ENCODE measurements at regions not wholly inside any gene's neighbourhood (a gene's known extent, or its start where the extent isn't known, plus 50 kb on each side); places are given as distances from the start of the nearest gene placed in this dataset.
"Not testable (repeated sequence)": the region's sequence is repeated elsewhere in the genome, so short reads cannot be mapped to it uniquely, and the experiment has no call there.

DNA sequence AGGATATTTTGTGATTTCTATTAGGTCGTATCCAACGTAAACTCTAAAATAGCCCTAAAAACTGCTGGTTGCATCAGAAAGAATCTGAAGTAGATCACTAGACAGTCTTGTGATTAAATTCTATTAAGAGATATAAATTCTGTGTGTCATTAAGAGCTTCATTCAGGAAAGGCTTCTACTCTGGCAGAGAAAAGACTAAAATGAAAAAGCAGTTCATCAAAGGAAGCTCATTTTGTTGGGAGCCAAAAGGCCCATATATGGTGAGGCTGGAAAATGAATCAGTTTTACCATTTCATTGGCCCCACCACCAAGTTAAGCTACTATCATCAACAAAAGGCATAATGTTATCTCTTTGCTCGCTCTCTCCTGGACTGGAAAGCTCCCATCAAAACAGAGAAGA, 261.1 kb downstream of the SATB2 start:
- TF ChIP-seq, protein P1, sequence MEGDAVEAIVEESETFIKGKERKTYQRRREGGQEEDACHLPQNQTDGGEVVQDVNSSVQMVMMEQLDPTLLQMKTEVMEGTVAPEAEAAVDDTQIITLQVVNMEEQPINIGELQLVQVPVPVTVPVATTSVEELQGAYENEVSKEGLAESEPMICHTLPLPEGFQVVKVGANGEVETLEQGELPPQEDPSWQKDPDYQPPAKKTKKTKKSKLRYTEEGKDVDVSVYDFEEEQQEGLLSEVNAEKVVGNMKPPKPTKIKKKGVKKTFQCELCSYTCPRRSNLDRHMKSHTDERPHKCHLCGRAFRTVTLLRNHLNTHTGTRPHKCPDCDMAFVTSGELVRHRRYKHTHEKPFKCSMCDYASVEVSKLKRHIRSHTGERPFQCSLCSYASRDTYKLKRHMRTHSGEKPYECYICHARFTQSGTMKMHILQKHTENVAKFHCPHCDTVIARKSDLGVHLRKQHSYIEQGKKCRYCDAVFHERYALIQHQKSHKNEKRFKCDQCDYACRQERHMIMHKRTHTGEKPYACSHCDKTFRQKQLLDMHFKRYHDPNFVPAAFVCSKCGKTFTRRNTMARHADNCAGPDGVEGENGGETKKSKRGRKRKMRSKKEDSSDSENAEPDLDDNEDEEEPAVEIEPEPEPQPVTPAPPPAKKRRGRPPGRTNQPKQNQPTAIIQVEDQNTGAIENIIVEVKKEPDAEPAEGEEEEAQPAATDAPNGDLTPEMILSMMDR (conservative IDR thresholded peaks at IDR 0.05; ENCODE audit: low read depth, low read length) = no peak
- H3K4me3 ChIP-seq (ENCODE audit: low read length) = no peak overlapping the region
- DNase-seq (ENCODE audit: low read depth) = no peak

DNA sequence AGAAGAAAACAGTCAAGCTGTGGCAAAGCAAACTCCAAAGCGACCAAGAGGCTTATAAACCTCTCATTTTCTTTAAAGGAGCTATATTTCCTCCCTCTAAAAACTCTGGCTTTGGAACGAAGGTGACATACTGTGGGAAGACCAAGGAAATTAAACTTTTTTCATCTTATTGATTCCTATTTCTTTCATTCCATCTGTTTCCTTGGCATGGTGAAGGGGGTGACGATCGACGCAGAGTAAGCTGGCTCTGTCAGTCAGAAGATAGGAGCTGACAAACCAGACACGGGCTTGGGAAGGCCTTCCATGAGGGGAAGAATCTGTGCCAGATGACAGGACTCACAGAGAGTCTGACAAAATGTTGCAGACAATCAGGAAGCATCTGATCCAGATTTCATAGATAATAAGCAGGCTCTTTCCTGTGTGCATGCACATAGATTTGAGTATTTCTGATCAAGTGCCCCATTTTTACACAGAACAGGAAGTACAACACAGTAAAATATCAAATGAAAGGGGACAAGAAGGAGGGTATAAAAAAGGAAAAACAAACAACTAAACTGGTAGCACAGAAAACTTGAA, 261.7 kb downstream of the SATB2 start:
- no peak overlapping the region for H3K4me3 ChIP-seq (ENCODE audit: low read length)
- no peak for DNase-seq (ENCODE audit: low read depth)
- TF ChIP-seq, protein P1 (conservative IDR thresholded peaks at IDR 0.05; ENCODE audit: low read depth, low read length) = no peak

DNA sequence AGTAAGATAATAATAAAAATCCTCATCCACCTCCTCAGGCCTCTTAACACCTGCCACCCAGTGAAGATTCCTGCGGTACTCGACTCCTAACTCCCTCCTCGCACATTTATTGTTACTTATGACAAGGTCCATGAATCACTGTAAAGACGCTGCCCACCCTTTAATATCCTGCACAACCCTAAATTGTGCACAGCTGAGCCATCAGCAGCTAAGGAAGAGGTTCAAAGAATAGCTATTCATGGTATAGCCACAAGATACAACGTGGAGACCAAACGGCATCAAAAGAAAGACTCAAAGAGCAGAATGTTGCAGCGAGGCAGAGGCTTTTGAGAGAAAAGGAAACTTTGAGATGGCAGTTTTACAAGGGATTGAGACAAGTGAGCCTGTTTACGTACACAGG, 266.3 kb downstream of the SATB2 start:
- DNase-seq (ENCODE audit: low read depth) = no peak
- H3K4me3 ChIP-seq (ENCODE audit: low read length) = no peak overlapping the region
- TF ChIP-seq, protein P1 (conservative IDR thresholded peaks at IDR 0.05; ENCODE audit: low read depth, low read length) = no peak

DNA sequence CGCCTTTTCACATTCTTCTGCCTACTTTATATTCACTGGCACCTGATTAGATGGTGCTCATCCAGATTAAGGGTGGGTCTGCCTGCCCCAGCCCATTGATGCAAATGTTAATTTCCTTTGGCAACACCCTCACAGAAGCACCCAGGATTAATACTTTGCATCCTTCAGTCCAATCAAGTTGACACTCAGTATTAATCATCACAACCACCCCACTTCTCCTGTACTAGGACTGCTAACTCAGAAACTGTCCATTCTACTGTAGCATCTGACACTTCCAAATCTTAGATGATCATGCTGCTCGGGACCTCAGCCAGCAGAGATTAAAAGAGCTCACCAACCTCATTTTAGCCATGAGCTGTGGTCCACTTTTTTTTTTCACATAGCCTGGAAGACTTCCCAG, 268.5 kb downstream of the SATB2 start:
- peak; percentile 17 for DNase-seq (ENCODE audit: low read depth)
- TF ChIP-seq, protein P1 (conservative IDR thresholded peaks at IDR 0.05; ENCODE audit: low read depth, low read length) = no peak
- H3K4me3 ChIP-seq (ENCODE audit: low read length) = no peak overlapping the region

DNA sequence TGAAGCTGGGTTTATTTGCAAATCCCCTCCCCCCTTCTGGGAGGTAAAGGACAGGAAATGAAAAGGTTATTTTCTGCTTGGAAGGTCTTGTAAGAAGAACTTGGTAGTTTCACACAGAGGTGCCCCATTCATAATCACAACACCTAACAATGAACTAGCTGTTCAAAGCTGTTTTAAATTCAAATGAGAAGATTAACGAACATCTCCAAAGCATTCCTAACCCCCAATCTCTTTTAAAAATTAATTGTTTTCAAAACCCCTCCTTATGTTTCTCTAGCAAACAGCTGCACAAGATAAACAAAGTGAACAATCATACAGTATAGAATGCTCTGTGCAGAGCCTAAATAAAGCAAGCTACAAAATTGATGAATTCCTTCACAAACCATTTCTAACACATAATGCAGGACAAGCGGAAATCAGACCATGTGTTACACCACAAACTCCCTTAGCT, 271.4 kb downstream of the SATB2 start:
- no peak overlapping the region for H3K4me3 ChIP-seq (ENCODE audit: low read length)
- no peak for DNase-seq (ENCODE audit: low read depth)

DNA sequence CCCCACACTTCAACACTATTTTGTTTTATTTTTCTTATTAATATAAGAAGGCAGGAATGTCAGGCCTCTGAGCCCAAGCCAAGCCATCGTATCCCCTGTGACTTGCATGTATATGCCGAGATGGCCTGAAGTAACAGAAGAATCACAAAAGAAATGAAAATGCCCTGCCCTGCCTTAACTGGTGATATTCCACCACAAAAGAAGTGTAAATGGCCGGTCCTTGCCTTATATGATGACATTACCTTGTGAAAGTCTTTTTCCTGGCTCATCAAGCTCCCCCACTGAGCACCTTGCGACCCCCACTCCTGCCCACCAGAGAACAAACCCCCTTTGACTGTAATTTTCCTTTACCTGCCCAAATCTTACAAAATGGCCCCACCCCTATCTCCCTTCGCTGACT, 272.6 kb downstream of the SATB2 start:
- DNase-seq (ENCODE audit: low read depth); H3K4me3 ChIP-seq (ENCODE audit: low read length): not testable (repeated sequence)

More for the DNA sequence above, 271.4 kb downstream of the SATB2 start:
- TF ChIP-seq, protein P1 (conservative IDR thresholded peaks at IDR 0.05; ENCODE audit: low read depth, low read length) = no peak

DNA sequence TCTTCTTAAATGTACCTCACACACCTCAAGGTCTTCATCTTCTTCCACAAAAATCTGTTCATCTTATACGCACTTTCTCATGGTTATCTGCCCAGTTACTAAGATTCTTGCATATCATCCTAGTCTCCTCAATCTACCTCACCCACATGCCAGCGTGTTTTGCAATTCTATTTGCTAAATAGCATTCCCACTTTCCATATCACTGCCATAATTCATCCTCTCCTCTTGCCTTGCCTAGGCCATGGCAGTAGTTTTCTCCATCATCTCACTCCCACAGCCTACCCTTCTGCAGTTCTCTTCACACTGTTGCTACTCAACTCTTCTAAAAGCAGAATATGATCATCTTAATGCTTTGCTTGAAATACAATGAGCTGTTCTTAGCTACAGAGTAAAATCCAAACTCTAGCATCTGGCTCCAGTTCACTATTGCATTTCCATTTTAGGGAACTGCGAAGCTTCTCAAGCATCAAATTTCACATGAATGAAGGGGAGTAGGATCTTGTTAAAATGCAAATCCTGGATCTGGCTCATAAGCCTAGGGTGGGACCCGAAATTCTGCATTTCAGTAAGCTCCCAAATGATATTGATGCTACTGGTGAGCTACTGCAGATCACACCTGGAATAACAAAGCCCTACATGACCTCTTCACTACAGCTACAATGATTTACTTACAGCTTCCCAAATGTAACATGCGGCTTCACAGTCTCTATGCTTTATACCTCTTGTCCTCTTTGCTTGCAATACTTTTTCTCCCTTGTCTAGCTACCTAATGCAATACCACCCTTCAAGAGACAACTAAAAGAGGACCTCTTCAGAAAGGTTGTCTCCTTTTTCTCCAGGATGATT, 293.9 kb downstream of the SATB2 start:
- no peak for DNase-seq (ENCODE audit: low read depth)
- TF ChIP-seq, protein P1 (conservative IDR thresholded peaks at IDR 0.05; ENCODE audit: low read depth, low read length) = no peak
- no peak overlapping the region for H3K4me3 ChIP-seq (ENCODE audit: low read length)

Data from retinal pigment epithelial cell (primary cell).